WI38 (cell line): ENCODE measurements at regions not wholly inside any gene's neighbourhood (a gene's known extent, or its start where the extent isn't known, plus 50 kb on each side); places are given as distances from the start of the nearest gene placed in this dataset.

Experiments
- H3K4me3 ChIP-seq: 2 replicates; pipeline ENCODE4 v1.5.1; 2011; ENCODE audit warnings: low read depth, mild to moderate bottlenecking, control low read depth, low read length
- CTCF ChIP-seq: IDR thresholded peaks from 2 replicates; pipeline ENCODE4 v1.5.1; 2012; ENCODE audit warnings: low read depth, mild to moderate bottlenecking, control low read depth, low read length

DNA sequence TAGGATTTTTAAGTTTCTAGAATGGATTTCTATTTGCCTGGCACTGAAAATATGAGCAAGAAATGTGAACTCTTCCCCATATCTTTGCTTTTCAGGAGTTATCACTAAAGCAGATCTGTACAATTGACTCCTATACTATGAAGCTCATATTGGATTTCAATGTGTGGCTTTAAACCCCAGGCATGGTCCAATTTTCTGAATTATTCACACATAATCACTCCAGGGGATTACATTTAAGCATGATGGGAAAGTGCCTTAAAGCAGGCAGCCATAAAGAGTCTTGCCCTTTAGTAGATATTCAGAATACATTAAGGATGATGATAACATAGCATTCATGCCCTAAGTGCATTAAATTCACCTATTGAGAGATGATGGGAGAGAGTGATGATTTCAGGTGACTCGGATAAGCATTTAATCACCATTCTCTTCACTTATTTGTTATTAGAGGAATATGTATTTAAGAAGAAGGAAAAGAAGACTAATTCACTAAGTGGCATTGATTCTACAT lies 331.8 kb upstream of the ROBO1 start:
- H3K4me3 ChIP-seq = no peak overlapping the region
- TF ChIP-seq CTCF = no peak

GRCh38 chr3:80097674-80098073 lies 329.9 kb upstream of the ROBO1 start:
- TF ChIP-seq CTCF = no peak
- H3K4me3 ChIP-seq = no peak overlapping the region

DNA sequence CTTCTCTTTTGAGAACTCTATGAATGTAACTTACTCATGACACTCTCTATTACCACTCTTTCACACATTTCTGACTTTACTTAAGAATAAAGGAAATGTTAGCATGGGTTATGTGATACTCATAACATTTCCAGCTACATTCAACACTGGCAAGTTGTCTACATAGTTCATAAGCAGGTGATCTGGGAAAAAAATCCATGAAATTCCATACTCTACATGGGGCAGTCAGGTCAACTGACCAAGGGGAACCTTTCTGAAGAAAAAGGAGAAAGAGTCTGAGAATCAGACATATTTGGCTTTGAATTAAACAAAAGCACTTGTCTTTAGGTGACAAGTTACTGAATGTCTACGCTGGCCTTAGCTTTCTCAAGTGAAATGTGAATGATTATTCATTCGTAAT lies 329.1 kb upstream of the ROBO1 start:
- TF ChIP-seq CTCF = no peak
- H3K4me3 ChIP-seq = no peak overlapping the region

- no peak for TF ChIP-seq CTCF
- no peak overlapping the region for H3K4me3 ChIP-seq
These were observed 326.8 kb upstream of the ROBO1 start for GRCh38 chr3:80094589-80094988.

- H3K4me3 ChIP-seq = no peak overlapping the region
- TF ChIP-seq CTCF = no peak
These were observed 320.0 kb upstream of the ROBO1 start for GRCh38 chr3:80087767-80088166.

- no peak for TF ChIP-seq CTCF
- H3K4me3 ChIP-seq = no peak overlapping the region
These were observed 318.6 kb upstream of the ROBO1 start for GRCh38 chr3:80086426-80086825.

GRCh38 chr3:80079886-80080285 lies 312.1 kb upstream of the ROBO1 start:
- no peak for TF ChIP-seq CTCF

More at GRCh38 chr3:80079886-80080285, 312.1 kb upstream of the ROBO1 start:
- no peak overlapping the region for H3K4me3 ChIP-seq
